Activated naive CD8-positive, alpha-beta T cell treated with anti-CD3 and anti-CD28 coated beads, Interleukin-2, amount 10 ng/mL, durations not matched to agents 7 days and 5 days (primary cell): ENCODE measurements at regions not wholly inside any gene's neighbourhood (a gene's known extent, or its start where the extent isn't known, plus 50 kb on each side); places are given as distances from the start of the nearest gene placed in this dataset.

Experiments used
- ATAC-seq: fragments of 150-1000 bp; cut with Tn5 transposase; one replicate; pipeline ENCODE4 v1.10.0; 2021; ENCODE audit warnings: low read depth, moderate library complexity
- POLR2A ChIA-PET: fragments of 350-600 bp; sonication (Branson Sonifier 250); formaldehyde crosslinking; loops from one replicate; lab custom pipeline; 2021; ENCODE audit warnings: antibody characterized with exemption; lab: Charles Lee
- DNase-seq: peaks from one replicate; pipeline ENCODE4 v3.0.0; 2021
- H3K27ac Mint-ChIP-seq: one replicate; pipeline ENCODE4 v1.8.0; 2022; ENCODE audit warnings: mild to moderate bottlenecking, mixed read lengths
- H3K27me3 Mint-ChIP-seq: one replicate; pipeline ENCODE4 v1.8.0; 2022; ENCODE audit warnings: mild to moderate bottlenecking, moderate library complexity, mixed read lengths
- H3K36me3 Mint-ChIP-seq: one replicate; pipeline ENCODE4 v1.8.0; 2021; ENCODE audit warnings: mild to moderate bottlenecking, mixed read lengths
- H3K4me1 Mint-ChIP-seq: one replicate; pipeline ENCODE4 v1.8.0; 2021; ENCODE audit warnings: mixed read lengths
- H3K4me3 Mint-ChIP-seq: one replicate; pipeline ENCODE4 v1.8.0; 2022; ENCODE audit warnings: mild to moderate bottlenecking, moderate library complexity, mixed read lengths
- H3K9me3 Mint-ChIP-seq: one replicate; pipeline ENCODE4 v1.8.0; 2021; ENCODE audit warnings: mixed read lengths

GRCh38 chr4:165758086-165758485 is 115.0 kb upstream of the TLL1 start:
- ATAC-seq: no peak

GRCh38 chr4:165760182-165760581 is 112.9 kb upstream of the TLL1 start:
- Mint-ChIP-seq H3K9me3 (peaks cover 1% of the 10 kb centered on the region), H3K36me3 (no peaks in the 10 kb centered on the region), H3K4me3 (no peak overlapping the region), H3K27ac (no peak overlapping the region), H3K27me3 (no peaks in the 10 kb centered on the region), H3K4me1 (no peaks in the 10 kb centered on the region)
- DNase-seq (no peak), ATAC-seq (no peak)
- POLR2A ChIA-PET: no interaction called here

More at GRCh38 chr4:165758086-165758485, 115.0 kb upstream of the TLL1 start:
- H3K9me3 Mint-ChIP-seq: peaks cover 2% of the 10 kb centered on the region
- POLR2A ChIA-PET: no interaction called here
- no peaks in the 10 kb centered on the region for H3K36me3 Mint-ChIP-seq
- H3K4me1 Mint-ChIP-seq: no peaks in the 10 kb centered on the region
- no peaks in the 10 kb centered on the region for H3K27me3 Mint-ChIP-seq
- no peak overlapping the region for H3K27ac Mint-ChIP-seq
- no peak for DNase-seq
- H3K4me3 Mint-ChIP-seq: no peak overlapping the region

GRCh38 chr4:165761963-165762362 is 111.1 kb upstream of the TLL1 start:
- Mint-ChIP-seq H3K36me3 (no peaks in the 10 kb centered on the region), H3K4me1 (no peaks in the 10 kb centered on the region), H3K9me3 (no peaks in the 10 kb centered on the region), H3K27ac (no peak overlapping the region), H3K27me3 (no peaks in the 10 kb centered on the region), H3K4me3 (no peak overlapping the region)
- POLR2A ChIA-PET: no interaction called here
- no peak for DNase-seq
- ATAC-seq: no peak

GRCh38 chr4:165763640-165764039 is 109.4 kb upstream of the TLL1 start:
- H3K4me3 Mint-ChIP-seq: no peak overlapping the region
- H3K27ac Mint-ChIP-seq: no peak overlapping the region
- no peaks in the 10 kb centered on the region for H3K27me3 Mint-ChIP-seq
- DNase-seq: no peak
- POLR2A ChIA-PET: no interaction called here
- no peaks in the 10 kb centered on the region for H3K9me3 Mint-ChIP-seq
- ATAC-seq: no peak
- H3K36me3 Mint-ChIP-seq: no peaks in the 10 kb centered on the region
- H3K4me1 Mint-ChIP-seq: no peaks in the 10 kb centered on the region

- Mint-ChIP-seq H3K36me3 (no peaks in the 10 kb centered on the region), H3K27ac (no peak overlapping the region), H3K9me3 (no peaks in the 10 kb centered on the region), H3K4me3 (no peak overlapping the region), H3K27me3 (no peaks in the 10 kb centered on the region), H3K4me1 (no peaks in the 10 kb centered on the region)
- no peak for ATAC-seq
- POLR2A ChIA-PET: no interaction called here
- no peak for DNase-seq
Measured at GRCh38 chr4:165765053-165765452, 108.0 kb upstream of the TLL1 start.

GRCh38 chr4:165766018-165766417 is 107.0 kb upstream of the TLL1 start:
- Mint-ChIP-seq H3K4me1 (no peaks in the 10 kb centered on the region), H3K27ac (no peak overlapping the region), H3K27me3 (no peaks in the 10 kb centered on the region), H3K4me3 (no peak overlapping the region), H3K9me3 (no peaks in the 10 kb centered on the region), H3K36me3 (no peaks in the 10 kb centered on the region)
- POLR2A ChIA-PET: no interaction called here
- ATAC-seq (no peak), DNase-seq (no peak)

GRCh38 chr4:165766976-165767375 is 106.1 kb upstream of the TLL1 start:
- Mint-ChIP-seq H3K9me3 (no peaks in the 10 kb centered on the region), H3K27me3 (no peaks in the 10 kb centered on the region), H3K4me1 (no peaks in the 10 kb centered on the region), H3K27ac (no peak overlapping the region), H3K36me3 (no peaks in the 10 kb centered on the region), H3K4me3 (no peak overlapping the region)
- ATAC-seq: no peak
- POLR2A ChIA-PET: no interaction called here
- DNase-seq: no peak

GRCh38 chr4:165767671-165768070 is 105.4 kb upstream of the TLL1 start:
- ATAC-seq (no peak), DNase-seq (no peak)
- Mint-ChIP-seq H3K27ac (no peak overlapping the region), H3K27me3 (no peaks in the 10 kb centered on the region), H3K4me3 (no peak overlapping the region), H3K4me1 (no peaks in the 10 kb centered on the region), H3K36me3 (no peaks in the 10 kb centered on the region), H3K9me3 (no peaks in the 10 kb centered on the region)
- POLR2A ChIA-PET: no interaction called here

GRCh38 chr4:165768281-165768680 is 104.8 kb upstream of the TLL1 start:
- Mint-ChIP-seq H3K27me3 (no peaks in the 10 kb centered on the region), H3K36me3 (no peaks in the 10 kb centered on the region), H3K9me3 (no peaks in the 10 kb centered on the region), H3K4me1 (no peaks in the 10 kb centered on the region), H3K27ac (no peak overlapping the region), H3K4me3 (no peak overlapping the region)
- ATAC-seq: no peak
- POLR2A ChIA-PET: no interaction called here
- DNase-seq: no peak

GRCh38 chr4:165774326-165774725 is 98.7 kb upstream of the TLL1 start:
- Mint-ChIP-seq H3K4me1 (no peaks in the 10 kb centered on the region), H3K9me3 (no peaks in the 10 kb centered on the region), H3K27ac (no peak overlapping the region), H3K36me3 (no peaks in the 10 kb centered on the region), H3K27me3 (no peaks in the 10 kb centered on the region), H3K4me3 (no peak overlapping the region)
- DNase-seq (no peak), ATAC-seq (no peak)
- POLR2A ChIA-PET: no interaction called here

GRCh38 chr4:165779950-165780670 is 92.9 kb upstream of the TLL1 start:
- POLR2A ChIA-PET: no interaction called here
- no peaks in the 10 kb centered on the region for H3K9me3 Mint-ChIP-seq
- no peak for DNase-seq
- no peak overlapping the region for H3K4me3 Mint-ChIP-seq
- no peaks in the 10 kb centered on the region for H3K4me1 Mint-ChIP-seq
- H3K36me3 Mint-ChIP-seq: no peaks in the 10 kb centered on the region
- no peak overlapping the region for H3K27ac Mint-ChIP-seq
- no peaks in the 10 kb centered on the region for H3K27me3 Mint-ChIP-seq
- ATAC-seq: no peak

GRCh38 chr4:165780735-165781134 is 92.3 kb upstream of the TLL1 start:
- H3K27ac Mint-ChIP-seq: no peak overlapping the region
- POLR2A ChIA-PET: no interaction called here
- DNase-seq (no peak), ATAC-seq (no peak)
- no peaks in the 10 kb centered on the region for H3K27me3 Mint-ChIP-seq
- no peak overlapping the region for H3K4me3 Mint-ChIP-seq
- H3K4me1 Mint-ChIP-seq: no peaks in the 10 kb centered on the region
- no peaks in the 10 kb centered on the region for H3K36me3 Mint-ChIP-seq
- H3K9me3 Mint-ChIP-seq: no peaks in the 10 kb centered on the region

GRCh38 chr4:165782623-165783022 is 90.4 kb upstream of the TLL1 start:
- Mint-ChIP-seq H3K4me1 (no peaks in the 10 kb centered on the region), H3K27ac (no peak overlapping the region), H3K27me3 (no peaks in the 10 kb centered on the region), H3K36me3 (no peaks in the 10 kb centered on the region), H3K4me3 (no peak overlapping the region), H3K9me3 (no peaks in the 10 kb centered on the region)
- DNase-seq (no peak), ATAC-seq (no peak)
- POLR2A ChIA-PET: no interaction called here

GRCh38 chr4:165783626-165784025 is 89.4 kb upstream of the TLL1 start:
- Mint-ChIP-seq H3K4me1 (no peaks in the 10 kb centered on the region), H3K36me3 (no peaks in the 10 kb centered on the region), H3K4me3 (no peak overlapping the region), H3K9me3 (no peaks in the 10 kb centered on the region), H3K27ac (no peak overlapping the region), H3K27me3 (no peaks in the 10 kb centered on the region)
- ATAC-seq (no peak), DNase-seq (no peak)
- POLR2A ChIA-PET: no interaction called here

GRCh38 chr4:165784672-165785071 is 88.4 kb upstream of the TLL1 start:
- no peaks in the 10 kb centered on the region for H3K36me3 Mint-ChIP-seq
- POLR2A ChIA-PET: no interaction called here
- DNase-seq: no peak

More at GRCh38 chr4:165784672-165785071, 88.4 kb upstream of the TLL1 start:
- Mint-ChIP-seq H3K27me3 (no peaks in the 10 kb centered on the region), H3K4me3 (no peak overlapping the region), H3K9me3 (no peaks in the 10 kb centered on the region), H3K27ac (no peak overlapping the region), H3K4me1 (no peaks in the 10 kb centered on the region)
- ATAC-seq: no peak
